Epithelial cell of proximal tubule (primary cell): ENCODE measurements at regions not wholly inside any gene's neighbourhood (a gene's known extent, or its start where the extent isn't known, plus 50 kb on each side); places are given as distances from the start of the nearest gene placed in this dataset.
"Not testable (repeated sequence)": the region's sequence is repeated elsewhere in the genome, so short reads cannot be mapped to it uniquely, and the experiment has no call there.

Source experiments
- DNase-seq: peaks from one replicate; pipeline ENCODE4 v3.0.0-alpha.2; 2011; ENCODE audit warnings: low read depth
- H3K4me3 ChIP-seq: 2 replicates; pipeline ENCODE4 v1.5.1; 2011; ENCODE audit warnings: low read depth, mild to moderate bottlenecking, low read length
- TF ChIP-seq, protein P1 (sequence below): conservative IDR thresholded peaks from 2 replicates; pipeline ENCODE4 v1.5.1; 2012; ENCODE audit warnings: low read depth, mild to moderate bottlenecking, low read length

DNA sequence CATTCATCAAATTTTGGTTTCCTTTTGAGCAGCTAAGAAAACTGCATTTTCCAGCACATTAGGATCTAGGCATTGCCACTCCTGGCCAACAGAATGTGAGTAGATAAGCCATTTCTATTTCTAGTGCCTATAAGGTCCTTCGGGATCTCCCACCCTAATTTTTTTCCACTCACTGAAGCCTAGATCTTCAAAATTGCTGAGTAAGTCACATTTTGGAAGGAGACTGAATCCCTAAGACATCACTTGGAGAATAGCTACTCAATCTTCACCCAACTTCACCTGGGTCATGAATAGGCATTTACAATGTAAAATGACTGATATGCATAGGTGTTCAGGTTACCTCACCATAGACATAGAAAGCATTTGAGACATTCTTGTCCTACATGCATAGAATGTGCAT, 548.1 kb upstream of the GYPC start:
- no peak for DNase-seq
- TF ChIP-seq, protein P1, sequence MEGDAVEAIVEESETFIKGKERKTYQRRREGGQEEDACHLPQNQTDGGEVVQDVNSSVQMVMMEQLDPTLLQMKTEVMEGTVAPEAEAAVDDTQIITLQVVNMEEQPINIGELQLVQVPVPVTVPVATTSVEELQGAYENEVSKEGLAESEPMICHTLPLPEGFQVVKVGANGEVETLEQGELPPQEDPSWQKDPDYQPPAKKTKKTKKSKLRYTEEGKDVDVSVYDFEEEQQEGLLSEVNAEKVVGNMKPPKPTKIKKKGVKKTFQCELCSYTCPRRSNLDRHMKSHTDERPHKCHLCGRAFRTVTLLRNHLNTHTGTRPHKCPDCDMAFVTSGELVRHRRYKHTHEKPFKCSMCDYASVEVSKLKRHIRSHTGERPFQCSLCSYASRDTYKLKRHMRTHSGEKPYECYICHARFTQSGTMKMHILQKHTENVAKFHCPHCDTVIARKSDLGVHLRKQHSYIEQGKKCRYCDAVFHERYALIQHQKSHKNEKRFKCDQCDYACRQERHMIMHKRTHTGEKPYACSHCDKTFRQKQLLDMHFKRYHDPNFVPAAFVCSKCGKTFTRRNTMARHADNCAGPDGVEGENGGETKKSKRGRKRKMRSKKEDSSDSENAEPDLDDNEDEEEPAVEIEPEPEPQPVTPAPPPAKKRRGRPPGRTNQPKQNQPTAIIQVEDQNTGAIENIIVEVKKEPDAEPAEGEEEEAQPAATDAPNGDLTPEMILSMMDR: no peak
- H3K4me3 ChIP-seq: no peak overlapping the region

DNA sequence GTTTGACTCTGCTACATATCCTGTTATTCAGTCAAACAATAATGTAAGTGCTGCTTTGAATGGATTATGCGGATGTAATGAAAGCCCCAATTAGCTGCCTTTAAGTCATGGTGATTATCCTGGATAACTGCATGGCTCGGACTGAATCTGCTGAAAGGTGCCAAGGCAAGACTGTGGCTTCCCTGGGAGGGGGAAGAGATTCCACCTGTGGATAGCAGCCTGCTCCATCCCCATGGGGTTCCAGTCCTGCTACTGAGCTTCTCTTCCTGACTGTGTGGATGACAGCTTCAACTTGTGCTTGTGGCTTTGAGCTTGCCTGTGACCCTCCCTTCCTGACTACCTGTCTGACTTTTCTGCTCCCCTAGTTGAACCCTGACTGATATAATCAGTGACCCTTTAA, 540.0 kb upstream of the GYPC start:
- TF ChIP-seq, protein P1: no peak
- no peak overlapping the region for H3K4me3 ChIP-seq
- DNase-seq: no peak

DNA sequence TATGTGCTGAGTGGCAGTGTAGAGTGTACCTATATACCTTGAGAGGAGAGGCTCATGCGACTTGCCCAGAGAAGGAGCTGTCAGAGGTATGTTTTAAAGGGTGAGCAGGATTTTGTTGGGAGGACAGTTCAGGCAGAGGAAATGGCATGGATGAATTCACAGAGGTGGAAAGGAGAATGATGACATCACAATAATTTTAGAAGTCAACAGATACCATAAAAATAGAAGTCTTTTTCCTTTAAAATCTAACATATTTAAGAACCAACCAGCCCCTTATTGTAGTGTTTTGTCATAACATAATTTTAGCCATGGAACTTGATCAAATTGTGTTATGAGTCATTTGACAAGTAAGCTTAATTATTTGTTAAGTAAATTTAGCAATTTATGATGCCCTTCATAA, 538.1 kb upstream of the GYPC start:
- H3K4me3 ChIP-seq: no peak overlapping the region
- no peak for DNase-seq
- TF ChIP-seq, protein P1: no peak

DNA sequence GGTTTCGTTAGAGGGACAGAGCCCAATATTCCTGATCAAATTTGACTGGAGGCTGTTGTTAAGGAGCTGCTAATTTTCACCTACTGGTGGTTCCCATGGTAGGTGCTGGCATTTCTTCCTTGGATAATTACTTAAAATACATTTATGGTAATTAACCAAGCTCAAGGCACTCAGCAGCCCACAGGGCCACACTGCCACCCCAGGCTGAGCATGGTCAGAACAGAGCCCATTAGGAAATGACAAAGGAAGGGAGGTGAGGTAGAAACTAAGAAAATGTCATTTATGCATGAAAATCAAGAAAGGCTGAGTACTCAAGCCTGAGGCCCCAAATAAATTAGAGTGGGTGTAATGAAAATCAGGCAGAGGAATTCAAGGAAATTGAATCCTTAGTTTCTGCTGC, 510.2 kb upstream of the GYPC start:
- H3K4me3 ChIP-seq: no peak overlapping the region
- no peak for DNase-seq
- TF ChIP-seq, protein P1: no peak

DNA sequence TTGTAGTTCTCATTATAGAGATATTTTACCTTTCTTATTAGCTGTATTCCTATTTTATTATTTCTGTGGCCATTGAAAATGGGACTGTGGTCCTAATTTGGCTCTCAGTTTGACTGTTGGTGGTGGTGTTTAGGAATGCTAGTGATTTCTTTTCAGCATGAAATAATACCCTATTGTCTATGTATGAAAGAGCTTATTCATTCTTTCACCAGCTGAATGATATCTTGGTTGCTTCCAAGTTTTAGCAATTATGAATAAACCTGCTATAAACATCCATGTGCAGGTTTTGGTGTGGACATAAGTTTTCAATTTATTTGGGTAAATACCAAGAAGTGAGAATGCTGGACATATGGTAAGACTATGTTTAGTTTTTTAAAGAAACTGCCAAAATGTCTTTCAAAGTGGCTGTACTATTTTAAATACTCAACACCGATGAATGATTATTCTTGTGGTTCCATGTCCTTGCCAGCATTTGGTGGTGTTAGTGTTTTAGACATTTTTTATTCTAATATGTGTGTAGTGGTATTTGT, 501.6 kb upstream of the GYPC start:
- TF ChIP-seq, protein P1: no peak
- H3K4me3 ChIP-seq: no peak overlapping the region
- no peak for DNase-seq

DNA sequence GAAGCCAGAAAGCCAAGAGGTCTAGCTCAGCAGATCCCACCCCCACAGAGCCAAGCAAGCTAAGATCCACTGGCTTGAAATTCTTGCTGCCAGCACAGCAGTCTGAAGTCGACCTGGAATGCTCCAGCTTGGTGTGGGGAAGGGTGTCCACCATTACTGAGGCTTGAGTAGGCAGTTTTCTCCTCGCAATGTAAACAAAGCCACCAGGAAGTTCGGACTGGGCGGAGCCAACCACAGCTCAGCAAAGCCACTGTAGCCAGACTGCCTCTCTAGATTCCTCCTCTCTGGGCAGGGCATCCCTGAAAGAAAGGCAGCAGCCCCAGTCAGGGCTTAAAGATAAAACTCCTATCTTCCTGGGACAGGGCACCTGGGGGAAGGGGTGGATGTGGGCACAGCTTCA, 495.0 kb upstream of the GYPC start:
- not testable (repeated sequence) for DNase-seq, H3K4me3 ChIP-seq

DNA sequence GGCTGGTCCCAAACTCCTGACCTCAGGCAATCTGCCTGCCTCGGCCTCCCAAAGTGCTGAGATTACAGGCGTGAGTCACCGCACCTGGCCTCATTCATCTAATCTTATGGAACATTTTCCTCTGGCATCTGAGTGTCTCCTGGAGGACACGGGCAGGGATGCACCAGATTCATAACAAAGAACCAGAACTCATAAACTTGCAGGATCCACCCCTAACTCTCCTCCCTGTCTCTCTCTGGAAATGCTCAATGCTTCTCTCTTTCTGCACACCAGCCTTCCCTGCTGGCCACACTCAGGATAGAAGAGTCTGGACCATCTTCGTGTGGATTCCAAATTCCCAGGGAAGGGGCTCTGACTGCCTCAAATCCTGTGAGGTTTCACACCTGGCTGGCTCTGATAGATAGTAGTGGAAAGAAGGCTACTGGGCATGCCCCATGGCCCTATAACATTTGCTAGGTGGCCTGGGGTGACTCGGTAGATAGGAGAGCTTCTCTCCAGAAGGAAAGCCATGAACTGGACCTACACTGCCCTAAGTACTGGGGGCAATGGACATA, 483.2 kb upstream of the GYPC start:
- TF ChIP-seq, protein P1: no peak

More for the DNA sequence above, 483.2 kb upstream of the GYPC start:
- no peak for DNase-seq
- no peak overlapping the region for H3K4me3 ChIP-seq
